DOHH2 (cell line): ENCODE measurements at regions not wholly inside any gene's neighbourhood (a gene's known extent, or its start where the extent isn't known, plus 50 kb on each side); places are given as distances from the start of the nearest gene placed in this dataset.
A peak's percentile ranks its signal among the peaks of the same experiment; 100 is the strongest.

ENCODE experiments used
- EZH2phosphoT487 ChIP-seq: fragments of 200-600 bp; sonication (generic); IDR thresholded peaks from 2 replicates; pipeline ENCODE4 v1.6.1; 2017; ENCODE audit warnings: borderline replicate concordance, mild to moderate bottlenecking, antibody characterized with exemption, low read length, moderate library complexity, mixed read lengths
- TF ChIP-seq, protein P1 (sequence below): fragments of 200-600 bp; sonication (generic); IDR thresholded peaks from one replicate; pipeline ENCODE4 v1.5.1; 2014; ENCODE audit warnings: antibody characterized with exemption, mild to moderate bottlenecking, low read depth, low read length; ENCODE audit not compliant: poor library complexity, severe bottlenecking

DNA sequence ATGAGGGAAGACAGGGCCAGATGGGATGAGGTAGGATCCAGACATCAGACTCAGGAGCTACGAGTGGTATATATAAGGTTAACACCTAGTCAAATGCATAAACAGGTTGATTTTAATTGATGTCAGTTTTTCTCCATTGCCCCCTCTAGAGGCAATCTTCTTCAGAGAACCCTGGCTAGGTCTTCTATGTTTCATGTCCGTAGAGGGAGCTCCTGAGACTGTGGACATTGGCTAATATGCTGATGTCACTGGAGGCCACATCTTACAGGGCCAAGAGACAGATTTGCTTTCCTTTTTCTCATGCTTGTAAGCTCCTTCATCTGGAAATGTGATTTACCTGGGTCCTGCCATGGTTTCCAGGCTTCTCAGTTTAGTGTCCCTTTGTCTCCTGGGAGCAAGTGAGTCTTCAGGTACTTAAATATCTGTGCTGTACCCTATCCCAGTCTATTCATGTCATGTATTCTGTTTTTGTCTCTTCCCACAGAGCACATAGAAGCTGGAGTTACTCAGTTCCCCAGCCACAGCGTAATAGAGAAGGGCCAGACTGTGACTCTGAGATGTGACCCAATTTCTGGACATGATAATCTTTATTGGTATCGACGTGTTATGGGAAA, 161.6 kb upstream of the PRSS1 start:
- TF ChIP-seq, protein P1, sequence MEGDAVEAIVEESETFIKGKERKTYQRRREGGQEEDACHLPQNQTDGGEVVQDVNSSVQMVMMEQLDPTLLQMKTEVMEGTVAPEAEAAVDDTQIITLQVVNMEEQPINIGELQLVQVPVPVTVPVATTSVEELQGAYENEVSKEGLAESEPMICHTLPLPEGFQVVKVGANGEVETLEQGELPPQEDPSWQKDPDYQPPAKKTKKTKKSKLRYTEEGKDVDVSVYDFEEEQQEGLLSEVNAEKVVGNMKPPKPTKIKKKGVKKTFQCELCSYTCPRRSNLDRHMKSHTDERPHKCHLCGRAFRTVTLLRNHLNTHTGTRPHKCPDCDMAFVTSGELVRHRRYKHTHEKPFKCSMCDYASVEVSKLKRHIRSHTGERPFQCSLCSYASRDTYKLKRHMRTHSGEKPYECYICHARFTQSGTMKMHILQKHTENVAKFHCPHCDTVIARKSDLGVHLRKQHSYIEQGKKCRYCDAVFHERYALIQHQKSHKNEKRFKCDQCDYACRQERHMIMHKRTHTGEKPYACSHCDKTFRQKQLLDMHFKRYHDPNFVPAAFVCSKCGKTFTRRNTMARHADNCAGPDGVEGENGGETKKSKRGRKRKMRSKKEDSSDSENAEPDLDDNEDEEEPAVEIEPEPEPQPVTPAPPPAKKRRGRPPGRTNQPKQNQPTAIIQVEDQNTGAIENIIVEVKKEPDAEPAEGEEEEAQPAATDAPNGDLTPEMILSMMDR: peak; percentile 96
- no peak for TF ChIP-seq EZH2phosphoT487
